ENCODE measurements at regions not wholly inside any gene's neighbourhood (a gene's known extent, or its start where the extent isn't known, plus 50 kb on each side); places are given as distances from the start of the nearest gene placed in this dataset.

- Histone ChIP-seq H3K4me1 (ENCODE audit: insufficient read depth) (no peaks in the 10 kb centered on the region), H3K9me3 (peaks cover 0 to 4% of the 10 kb centered on the region in 2 donors), H3K36me3 (no peaks in the 10 kb centered on the region), H3K27me3 (no peaks in the 10 kb centered on the region), H3K4me3 (no peak overlapping the region), H3K27ac (no peak overlapping the region)
- DNase-seq, result no peak
- intact Hi-C loops (cut with DNase I), result no loop called here
- WGBS, 3 donors, result 73 to 84% (median 84%) methylated on average over 3 of the region's 3 CpGs
- no peak for TF ChIP-seq EP300 (IDR thresholded peaks at IDR 0.05)
- no peak for TF ChIP-seq CTCF (IDR thresholded peaks at IDR 0.05)
- no peak for TF ChIP-seq POLR2A (IDR thresholded peaks at IDR 0.05)
Measured at GRCh38 chr5:171592736-171593135, 173.3 kb downstream of the FGF18 start.

DNA sequence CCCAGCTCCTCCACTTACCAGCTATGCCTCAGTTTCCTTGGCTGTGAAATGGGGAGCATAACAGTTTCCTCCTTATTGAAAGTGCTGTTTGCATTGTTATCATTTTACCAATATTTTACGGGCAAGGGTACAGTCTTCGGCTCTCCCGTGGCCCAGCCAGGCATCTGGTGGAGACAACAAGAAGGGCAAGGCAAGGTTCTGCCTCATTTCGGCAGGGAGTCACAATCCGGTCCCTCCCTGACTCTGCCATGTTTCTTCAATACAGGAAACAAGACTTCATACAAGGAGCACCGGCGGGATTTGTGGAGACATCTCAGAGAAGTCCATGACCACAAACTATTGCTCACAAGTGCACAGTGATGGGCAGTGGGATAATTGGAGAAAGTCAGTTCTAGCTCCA is 174.0 kb downstream of the FGF18 start:
- Histone ChIP-seq H3K36me3 (no peaks in the 10 kb centered on the region), H3K27me3 (no peaks in the 10 kb centered on the region), H3K9me3 (peaks cover 0 to 4% of the 10 kb centered on the region in 2 donors), H3K27ac (no peak overlapping the region), H3K4me3 (no peak overlapping the region), H3K4me1 (ENCODE audit: insufficient read depth) (no peaks in the 10 kb centered on the region)
- TF ChIP-seq POLR2A (IDR thresholded peaks at IDR 0.05), result no peak
- TF ChIP-seq CTCF (IDR thresholded peaks at IDR 0.05), result no peak
- TF ChIP-seq EP300 (IDR thresholded peaks at IDR 0.05), result no peak
- DNase-seq, result no peak
- WGBS, 3 donors, result 91 to 96% (median 93%) methylated on average over 7 of the region's 7 CpGs
- intact Hi-C loops (cut with DNase I), result no loop called here

- Histone ChIP-seq H3K4me3 (no peak overlapping the region), H3K9me3 (peaks cover 0 to 4% of the 10 kb centered on the region in 2 donors)
Measured at GRCh38 chr5:171593976-171594375, 174.5 kb downstream of the FGF18 start.

DNA sequence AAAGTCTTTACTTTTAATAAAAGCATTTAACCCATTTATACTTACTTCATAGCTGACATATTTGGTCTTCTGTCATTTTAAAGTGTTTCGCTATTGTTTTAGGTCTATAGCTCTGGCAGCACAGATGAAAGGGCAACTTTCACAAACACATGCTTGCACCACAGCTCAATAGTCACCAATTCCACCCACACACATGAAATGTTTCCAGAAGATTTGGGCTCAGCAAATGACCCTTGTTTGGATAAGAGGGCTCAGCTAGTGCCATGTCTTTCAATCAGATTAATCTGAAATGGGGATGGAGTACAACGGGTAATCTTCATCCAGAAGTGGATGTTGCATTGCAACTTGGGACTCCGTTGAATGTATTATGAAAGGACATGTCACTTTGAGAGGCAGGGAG is 176.0 kb downstream of the FGF18 start:
- Histone ChIP-seq H3K9me3 (peaks cover 0 to 4% of the 10 kb centered on the region in 2 donors), H3K4me3 (no peak overlapping the region), H3K4me1 (ENCODE audit: insufficient read depth) (no peaks in the 10 kb centered on the region), H3K36me3 (no peaks in the 10 kb centered on the region), H3K27ac (no peak overlapping the region), H3K27me3 (no peaks in the 10 kb centered on the region)
- intact Hi-C loops (cut with DNase I), result no loop called here
- no peak for DNase-seq
- WGBS, 3 donors, result 91 to 95% (median 91%) methylated on average over 3 of the region's 3 CpGs
- no peak for TF ChIP-seq CTCF (IDR thresholded peaks at IDR 0.05)
- TF ChIP-seq EP300 (IDR thresholded peaks at IDR 0.05), result no peak
- no peak for TF ChIP-seq POLR2A (IDR thresholded peaks at IDR 0.05)

More at GRCh38 chr5:171593976-171594375, 174.5 kb downstream of the FGF18 start:
- no peak for TF ChIP-seq EP300 (IDR thresholded peaks at IDR 0.05)
- no peak for TF ChIP-seq POLR2A (IDR thresholded peaks at IDR 0.05)
- no peak for TF ChIP-seq CTCF (IDR thresholded peaks at IDR 0.05)
- WGBS, 3 donors, result 82 to 91% (median 83%) methylated on average over 2 of the region's 2 CpGs
- H3K36me3 ChIP-seq, result no peaks in the 10 kb centered on the region
- H3K4me1 ChIP-seq (ENCODE audit: insufficient read depth), result no peaks in the 10 kb centered on the region
- no peak for DNase-seq
- intact Hi-C loops (cut with DNase I), result no loop called here
- H3K27ac ChIP-seq, result no peak overlapping the region
- no peaks in the 10 kb centered on the region for H3K27me3 ChIP-seq

All from ovary (tissue), 7 donors.